ENCODE measurements at regions not wholly inside any gene's neighbourhood (a gene's known extent, or its start where the extent isn't known, plus 50 kb on each side); places are given as distances from the start of the nearest gene placed in this dataset.

DNA sequence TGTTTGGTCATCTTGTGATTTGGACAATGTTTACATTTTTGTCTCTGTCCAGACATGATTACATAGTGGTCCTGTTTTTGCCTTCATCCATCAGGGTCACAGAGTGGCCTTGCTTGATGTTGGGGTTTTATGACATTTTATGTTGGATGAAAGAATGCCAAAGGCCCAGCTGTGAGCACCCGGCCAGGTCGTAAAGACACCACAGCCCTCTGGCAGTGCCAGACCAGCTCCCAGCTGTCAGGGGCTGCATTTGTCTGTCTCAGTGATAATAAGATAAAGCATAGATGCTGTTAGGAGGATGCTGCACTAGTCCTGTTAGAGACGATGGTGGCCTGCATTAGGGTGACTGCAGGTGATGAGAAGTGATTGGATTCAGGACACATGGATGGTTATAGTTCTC, 117.5 kb downstream of the FAM174B start:
- DNase-seq, result no peak
- Mint-ChIP-seq H3K36me3 (ENCODE audit: low read depth) (no peaks in the 10 kb centered on the region), H3K9me3 (peaks cover 8% of the 10 kb centered on the region), H3K27me3 (peaks cover 6% of the 10 kb centered on the region), H3K4me1 (ENCODE audit: low read depth) (no peaks in the 10 kb centered on the region), H3K4me3 (no peak overlapping the region), H3K27ac (no peak overlapping the region)
- ATAC-seq, result no peak
- TF ChIP-seq, protein P1, sequence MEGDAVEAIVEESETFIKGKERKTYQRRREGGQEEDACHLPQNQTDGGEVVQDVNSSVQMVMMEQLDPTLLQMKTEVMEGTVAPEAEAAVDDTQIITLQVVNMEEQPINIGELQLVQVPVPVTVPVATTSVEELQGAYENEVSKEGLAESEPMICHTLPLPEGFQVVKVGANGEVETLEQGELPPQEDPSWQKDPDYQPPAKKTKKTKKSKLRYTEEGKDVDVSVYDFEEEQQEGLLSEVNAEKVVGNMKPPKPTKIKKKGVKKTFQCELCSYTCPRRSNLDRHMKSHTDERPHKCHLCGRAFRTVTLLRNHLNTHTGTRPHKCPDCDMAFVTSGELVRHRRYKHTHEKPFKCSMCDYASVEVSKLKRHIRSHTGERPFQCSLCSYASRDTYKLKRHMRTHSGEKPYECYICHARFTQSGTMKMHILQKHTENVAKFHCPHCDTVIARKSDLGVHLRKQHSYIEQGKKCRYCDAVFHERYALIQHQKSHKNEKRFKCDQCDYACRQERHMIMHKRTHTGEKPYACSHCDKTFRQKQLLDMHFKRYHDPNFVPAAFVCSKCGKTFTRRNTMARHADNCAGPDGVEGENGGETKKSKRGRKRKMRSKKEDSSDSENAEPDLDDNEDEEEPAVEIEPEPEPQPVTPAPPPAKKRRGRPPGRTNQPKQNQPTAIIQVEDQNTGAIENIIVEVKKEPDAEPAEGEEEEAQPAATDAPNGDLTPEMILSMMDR (IDR thresholded peaks at IDR 0.05), result no peak
- ChIA-PET CTCF (no interaction called here), POLR2A (no interaction called here)
- intact Hi-C loops (cut with micrococcal nuclease), result no loop called here

DNA sequence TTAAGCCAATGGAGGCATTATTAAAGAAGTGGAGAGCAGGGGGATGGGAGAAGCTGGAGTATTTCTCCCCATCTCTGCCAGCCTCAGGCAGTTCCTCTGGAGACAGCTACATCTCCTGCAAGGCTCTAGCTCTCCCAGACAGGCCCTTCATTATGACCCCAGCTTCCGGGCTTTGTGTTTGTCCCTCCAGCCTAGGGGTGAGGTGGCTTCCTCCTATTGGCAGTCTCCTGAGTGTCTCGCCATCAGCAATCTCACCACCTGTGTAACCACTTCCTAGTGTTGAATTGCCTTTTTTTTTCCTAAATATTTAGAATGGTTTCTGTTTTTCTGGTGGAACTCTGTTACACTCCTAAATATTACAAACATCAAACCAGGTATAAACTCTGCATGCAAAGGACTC, 122.3 kb downstream of the FAM174B start:
- POLR2A ChIA-PET, result no interaction called here
- peaks cover 8% of the 10 kb centered on the region for H3K9me3 Mint-ChIP-seq
- no peak overlapping the region for H3K27ac Mint-ChIP-seq
- CTCF ChIA-PET, result interaction anchor here (0.9 to 1.9 kb wide), 2 partner anchors 13 to 181 kb away, joined by 3 to 5 read pairs; no protein-coding TSS in a partner anchor
- intact Hi-C loops (cut with micrococcal nuclease), result no loop called here
- DNase-seq, result no peak
- no peaks in the 10 kb centered on the region for H3K4me1 Mint-ChIP-seq (ENCODE audit: low read depth)
- TF ChIP-seq, protein P1 (IDR thresholded peaks at IDR 0.05), result no peak
- peaks cover 12% of the 10 kb centered on the region for H3K27me3 Mint-ChIP-seq
- no peak overlapping the region for H3K4me3 Mint-ChIP-seq
- no peaks in the 10 kb centered on the region for H3K36me3 Mint-ChIP-seq (ENCODE audit: low read depth)
- ATAC-seq, result no peak

DNA sequence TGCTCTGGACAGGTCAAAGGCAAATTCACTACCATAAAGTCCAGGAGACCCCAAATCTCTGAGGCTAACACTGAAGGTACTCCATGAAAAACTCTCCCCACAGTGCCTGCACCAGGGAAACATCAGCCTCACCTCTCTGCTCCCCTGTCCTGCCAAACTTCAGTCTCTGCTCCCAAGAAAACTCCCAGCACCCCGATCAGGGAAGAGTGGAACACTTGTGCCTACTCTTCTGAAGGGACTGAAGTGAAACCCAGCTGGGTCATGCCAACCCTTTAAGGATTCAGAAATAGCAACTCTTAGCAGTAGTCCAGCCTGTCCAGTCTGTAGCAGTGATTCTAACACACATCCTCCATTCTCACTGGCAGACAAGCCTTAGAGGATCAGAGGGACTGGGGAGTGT, 124.2 kb downstream of the FAM174B start:
- Mint-ChIP-seq H3K9me3 (peaks cover 8% of the 10 kb centered on the region), H3K4me3 (no peak overlapping the region), H3K4me1 (ENCODE audit: low read depth) (no peaks in the 10 kb centered on the region), H3K36me3 (ENCODE audit: low read depth) (no peaks in the 10 kb centered on the region), H3K27ac (no peak overlapping the region), H3K27me3 (peaks cover 12% of the 10 kb centered on the region)
- no peak for ATAC-seq
- intact Hi-C loops (cut with micrococcal nuclease), result no loop called here
- POLR2A ChIA-PET, result no interaction called here
- no peak for DNase-seq
- TF ChIP-seq, protein P1 (IDR thresholded peaks at IDR 0.05), result no peak
- CTCF ChIA-PET, result interaction anchor here (1.0 kb wide), 1 partner anchor 9 kb away, joined by 3 read pairs; no protein-coding TSS in a partner anchor

DNA sequence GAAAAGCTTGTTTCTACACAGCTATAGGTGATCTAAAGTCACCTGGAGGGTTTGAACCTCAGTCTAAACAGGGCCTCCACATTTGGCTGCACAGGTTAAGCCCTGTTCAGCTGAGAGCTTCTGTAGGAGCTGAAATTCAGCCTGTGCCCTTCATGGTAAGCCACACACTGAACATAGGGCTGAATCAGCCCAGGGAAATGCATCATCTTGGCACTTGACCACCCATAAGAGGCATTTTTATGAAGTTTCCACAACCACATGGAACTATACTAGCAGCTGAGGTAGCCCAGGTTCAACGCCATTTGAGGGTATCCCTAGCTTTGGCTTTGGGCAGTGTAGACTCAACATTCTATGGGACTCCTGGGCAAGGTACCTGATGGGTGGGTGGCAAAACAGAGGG, 126.8 kb downstream of the FAM174B start:
- Mint-ChIP-seq H3K9me3 (no peaks in the 10 kb centered on the region), H3K4me3 (no peak overlapping the region), H3K4me1 (ENCODE audit: low read depth) (no peaks in the 10 kb centered on the region), H3K27ac (no peak overlapping the region), H3K36me3 (ENCODE audit: low read depth) (no peaks in the 10 kb centered on the region), H3K27me3 (peaks cover 9% of the 10 kb centered on the region)
- POLR2A ChIA-PET, result no interaction called here
- DNase-seq, result no peak
- TF ChIP-seq, protein P1 (IDR thresholded peaks at IDR 0.05), result no peak
- intact Hi-C loops (cut with micrococcal nuclease), result no loop called here
- CTCF ChIA-PET, result no interaction called here
- no peak for ATAC-seq

DNA sequence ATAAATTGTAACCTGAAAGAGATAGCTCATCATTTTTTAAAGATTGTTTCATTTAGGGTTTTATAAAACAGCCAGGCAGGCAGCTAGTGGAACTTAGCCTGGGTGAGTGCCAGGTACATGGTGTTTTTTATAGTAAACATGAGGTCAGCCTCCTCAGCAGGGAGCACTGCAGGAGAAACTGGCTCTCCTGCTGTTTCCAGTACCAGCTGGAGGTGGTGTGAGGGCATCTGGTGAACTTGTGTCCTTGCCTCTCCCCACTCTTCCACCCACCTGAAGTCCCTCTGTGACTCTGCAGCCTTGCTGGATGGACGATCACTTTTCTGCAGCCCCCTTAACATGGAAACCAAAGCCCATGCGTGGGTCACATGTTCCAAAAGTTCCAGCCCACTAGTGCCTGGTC, 128.4 kb downstream of the FAM174B start:
- DNase-seq (no peak), ATAC-seq (no peak)
- peaks cover 7% of the 10 kb centered on the region for H3K27me3 Mint-ChIP-seq
- CTCF ChIA-PET, result no interaction called here
- TF ChIP-seq, protein P1 (IDR thresholded peaks at IDR 0.05), result no peak
- no peak overlapping the region for H3K27ac Mint-ChIP-seq
- no peaks in the 10 kb centered on the region for H3K4me1 Mint-ChIP-seq (ENCODE audit: low read depth)
- POLR2A ChIA-PET, result no interaction called here
- H3K4me3 Mint-ChIP-seq, result no peak overlapping the region
- H3K9me3 Mint-ChIP-seq, result no peaks in the 10 kb centered on the region
- intact Hi-C loops (cut with micrococcal nuclease), result no loop called here
- no peaks in the 10 kb centered on the region for H3K36me3 Mint-ChIP-seq (ENCODE audit: low read depth)
